Osteoblast (primary cell): ENCODE measurements at regions not wholly inside any gene's neighbourhood (a gene's known extent, or its start where the extent isn't known, plus 50 kb on each side); places are given as distances from the start of the nearest gene placed in this dataset.

Experiments
- DNase-seq: peaks from one replicate; pipeline ENCODE4 v3.0.0; 2011; ENCODE audit warnings: low spot score, mixed read lengths; ENCODE audit not compliant: insufficient read length; ENCODE audit errors: missing footprints
- H2AFZ ChIP-seq: 2 replicates; pipeline ENCODE4 v1.6.0; 2011; ENCODE audit warnings: mild to moderate bottlenecking, low read length
- H3K27ac ChIP-seq: 2 replicates; pipeline ENCODE4 v1.5.1; 2011; ENCODE audit warnings: mild to moderate bottlenecking, low read depth, low read length, moderate library complexity
- H3K27me3 ChIP-seq: 2 replicates; pipeline ENCODE4 v1.6.0; 2012; ENCODE audit warnings: mild to moderate bottlenecking, control low read depth, inconsistent platforms, low read length, moderate library complexity; ENCODE audit not compliant: insufficient read depth
- H3K36me3 ChIP-seq: 2 replicates; pipeline ENCODE4 v1.5.1; 2011; ENCODE audit warnings: mild to moderate bottlenecking, low read length, control low read depth, moderate library complexity; ENCODE audit not compliant: insufficient read depth
- H3K4me1 ChIP-seq: 2 replicates; pipeline ENCODE4 v1.5.1; 2011; ENCODE audit warnings: mild to moderate bottlenecking, low read length, control low read depth, moderate library complexity; ENCODE audit not compliant: insufficient read depth
- H3K4me2 ChIP-seq: 2 replicates; pipeline ENCODE4 v1.6.0; 2011; ENCODE audit warnings: mild to moderate bottlenecking, low read length; ENCODE audit not compliant: insufficient read depth
- H3K4me3 ChIP-seq: fragments of 200-600 bp; sonication (generic); 3 replicates; pipeline ENCODE4 v1.5.1; 2012; ENCODE audit warnings: mild to moderate bottlenecking, low read length, inconsistent platforms; ENCODE audit not compliant: insufficient read depth
- H3K79me2 ChIP-seq: 2 replicates; pipeline ENCODE4 v1.6.0; 2012; ENCODE audit warnings: mild to moderate bottlenecking, low read length, control low read depth, inconsistent platforms; ENCODE audit not compliant: insufficient read depth
- H3K9me3 ChIP-seq: 2 replicates; pipeline ENCODE4 v1.5.1; 2011; ENCODE audit warnings: low read depth, low read length, control low read depth
- H4K20me1 ChIP-seq: 2 replicates; pipeline ENCODE4 v1.6.0; 2012; ENCODE audit warnings: mild to moderate bottlenecking, low read length, control low read depth; ENCODE audit not compliant: insufficient read depth
- CTCF ChIP-seq: IDR thresholded peaks from 2 replicates; pipeline ENCODE4 v1.5.1; 2011; ENCODE audit warnings: mild to moderate bottlenecking, low read depth, low read length, moderate library complexity; ENCODE audit errors: extremely low read depth

DNA sequence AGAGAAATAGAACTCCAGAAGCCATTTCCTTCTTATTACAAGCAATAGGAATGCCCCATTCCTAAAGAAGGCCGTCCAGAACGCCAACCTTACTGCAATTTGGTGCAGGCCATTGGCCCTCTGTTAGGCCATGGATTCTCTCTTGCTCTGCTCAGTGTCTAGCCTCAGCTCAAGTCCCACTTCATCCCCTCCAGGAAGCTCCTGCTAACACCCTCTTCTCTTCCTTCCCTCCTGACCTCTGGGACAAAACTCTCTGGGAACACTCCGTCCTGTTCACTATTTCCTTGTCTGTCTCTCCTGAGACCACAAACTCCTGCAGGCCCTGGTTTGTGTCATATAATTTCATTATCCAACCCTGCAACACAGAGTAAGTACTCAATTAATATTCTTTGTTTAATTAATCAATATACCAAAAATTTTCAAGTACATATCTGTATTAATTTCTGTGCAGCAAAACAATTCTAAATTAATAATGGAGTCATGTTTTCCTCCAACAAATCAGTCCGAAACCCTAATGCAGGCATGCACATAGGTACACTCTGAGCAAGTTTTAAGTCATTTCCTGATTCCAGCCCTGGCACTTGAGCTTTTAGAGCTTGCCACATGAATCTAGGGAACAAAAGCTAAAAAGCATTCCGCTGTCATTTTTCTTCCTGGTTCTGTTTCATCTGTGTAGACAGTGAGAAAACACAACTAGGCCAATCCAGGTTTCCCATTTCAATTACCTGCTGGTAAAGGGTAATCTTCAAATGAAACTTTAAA lies 245.3 kb downstream of the SETD4 start:
- no peaks in the 10 kb centered on the region for H3K27me3 ChIP-seq
- no peaks in the 10 kb centered on the region for H3K9me3 ChIP-seq
- no peak overlapping the region for H3K4me2 ChIP-seq
- no peaks in the 10 kb centered on the region for H3K79me2 ChIP-seq
- no peak for TF ChIP-seq CTCF
- no peaks in the 10 kb centered on the region for H3K4me1 ChIP-seq
- no peak overlapping the region for H3K4me3 ChIP-seq
- H3K36me3 ChIP-seq: no peaks in the 10 kb centered on the region
- peak overlapping the region; percentile 62 for H2AFZ ChIP-seq
- H4K20me1 ChIP-seq: no peaks in the 10 kb centered on the region
- DNase-seq: no peak
- no peak overlapping the region for H3K27ac ChIP-seq

GRCh38 chr21:35812679-35813078 lies 247.6 kb downstream of the SETD4 start:
- no peak overlapping the region for H2AFZ ChIP-seq
- no peaks in the 10 kb centered on the region for H3K4me1 ChIP-seq
- H3K79me2 ChIP-seq: no peaks in the 10 kb centered on the region

GRCh38 chr21:35811191-35811806 lies 249.0 kb downstream of the SETD4 start:
- H3K9me3 ChIP-seq: no peaks in the 10 kb centered on the region
- no peak overlapping the region for H3K27ac ChIP-seq
- H3K4me3 ChIP-seq: no peak overlapping the region
- no peaks in the 10 kb centered on the region for H3K4me1 ChIP-seq
- no peak for TF ChIP-seq CTCF
- H3K36me3 ChIP-seq: no peaks in the 10 kb centered on the region
- no peak overlapping the region for H2AFZ ChIP-seq
- H3K27me3 ChIP-seq: no peaks in the 10 kb centered on the region
- no peaks in the 10 kb centered on the region for H4K20me1 ChIP-seq
- H3K79me2 ChIP-seq: no peaks in the 10 kb centered on the region
- no peak for DNase-seq
- H3K4me2 ChIP-seq: no peak overlapping the region

More at GRCh38 chr21:35812679-35813078, 247.6 kb downstream of the SETD4 start:
- Histone ChIP-seq H3K4me3 (no peak overlapping the region), H3K4me2 (no peak overlapping the region), H4K20me1 (no peaks in the 10 kb centered on the region), H3K27me3 (no peaks in the 10 kb centered on the region), H3K36me3 (no peaks in the 10 kb centered on the region), H3K9me3 (no peaks in the 10 kb centered on the region), H3K27ac (no peak overlapping the region)
- no peak for TF ChIP-seq CTCF
- no peak for DNase-seq

DNA sequence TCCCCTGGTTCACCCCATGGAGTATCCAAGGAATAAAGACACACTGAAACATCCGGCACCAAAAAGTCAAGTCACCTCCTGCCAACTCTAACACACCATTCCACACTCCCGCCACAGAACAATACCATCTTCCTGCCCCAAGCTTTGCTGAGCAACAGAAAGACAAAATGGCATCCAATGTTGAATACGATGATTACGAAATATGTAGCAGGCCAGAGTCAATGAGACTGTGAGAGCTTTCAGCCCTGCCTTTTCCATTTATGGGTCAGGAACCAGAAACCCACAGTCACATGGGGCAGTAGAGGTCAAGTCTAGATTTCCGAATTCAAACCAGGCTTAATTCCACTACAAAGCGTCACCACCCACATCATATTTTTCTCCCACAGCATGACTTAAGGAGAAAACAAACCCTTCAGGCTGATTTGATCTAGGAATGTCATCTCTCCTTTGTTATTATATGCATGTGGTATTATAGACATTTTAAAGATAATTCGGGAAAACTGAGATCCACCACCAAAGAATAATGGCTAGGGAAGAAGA lies 249.8 kb downstream of the SETD4 start:
- no peaks in the 10 kb centered on the region for H3K36me3 ChIP-seq
- no peak for DNase-seq
- H3K79me2 ChIP-seq: no peaks in the 10 kb centered on the region
- no peaks in the 10 kb centered on the region for H4K20me1 ChIP-seq
- H2AFZ ChIP-seq: no peak overlapping the region
- H3K4me1 ChIP-seq: no peaks in the 10 kb centered on the region
- H3K9me3 ChIP-seq: no peaks in the 10 kb centered on the region
- no peak for TF ChIP-seq CTCF
- H3K4me3 ChIP-seq: no peak overlapping the region
- no peaks in the 10 kb centered on the region for H3K27me3 ChIP-seq
- H3K4me2 ChIP-seq: no peak overlapping the region
- no peak overlapping the region for H3K27ac ChIP-seq
